RWPE1 (cell line): ENCODE measurements at regions not wholly inside any gene's neighbourhood (a gene's known extent, or its start where the extent isn't known, plus 50 kb on each side); places are given as distances from the start of the nearest gene placed in this dataset.

Experiments used
- CTCF ChIA-PET: fragments of 350-600 bp; sonication (Branson Sonifier 250); formaldehyde crosslinking; extraction: SDS; loops from one replicate; lab custom pipeline; 2021; lab: Yijun Ruan, JAX
- POLR2A ChIA-PET: fragments of 400-600 bp; formaldehyde crosslinking; extraction: SDS; loops from one replicate; lab custom pipeline; 2020; ENCODE audit warnings: antibody characterized with exemption; ENCODE audit not compliant: low non-redundant PET; lab: Yijun Ruan, JAX
- DNase-seq: peaks from one replicate; pipeline ENCODE4 v3.0.0; 2012; ENCODE audit warnings: low spot score
- H3K27ac ChIP-seq: fragments of 450-650 bp; 2 replicates; pipeline ENCODE4 v1.5.1; 2017
- CTCF ChIP-seq: fragments of 450-650 bp; conservative IDR thresholded peaks from 2 replicates; pipeline ENCODE4 v1.5.1; 2017; ENCODE audit warnings: low read depth, mild to moderate bottlenecking

DNA sequence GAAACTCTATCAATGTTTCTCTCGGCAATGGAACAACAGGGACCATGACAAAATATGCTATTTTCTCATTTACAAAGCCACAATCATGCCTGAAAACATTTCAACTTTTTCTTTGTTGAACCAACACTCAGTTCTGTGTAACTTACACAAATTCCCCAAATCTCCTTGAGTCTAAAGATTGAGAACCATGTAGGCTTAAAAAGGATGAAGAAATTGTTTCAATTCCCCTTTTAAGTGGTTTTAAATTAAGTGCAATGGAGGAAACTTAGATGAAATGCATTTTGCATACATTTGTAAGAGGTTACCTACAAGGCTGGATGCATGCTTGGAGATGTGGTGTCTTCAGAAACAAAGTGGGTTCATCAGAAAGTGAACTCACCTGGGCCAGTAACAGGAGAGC is 566.4 kb upstream of the CDH11 start:
- no peak for TF ChIP-seq CTCF
- ChIA-PET CTCF (no interaction called here), POLR2A (no interaction called here)
- DNase-seq = no peak
- no peak overlapping the region for H3K27ac ChIP-seq

GRCh38 chr16:65684230-65684629 is 562.4 kb upstream of the CDH11 start:
- POLR2A ChIA-PET = no interaction called here
- no peak for DNase-seq
- CTCF ChIA-PET = no interaction called here
- TF ChIP-seq CTCF = no peak
- H3K27ac ChIP-seq = no peak overlapping the region

GRCh38 chr16:65681406-65681805 is 559.5 kb upstream of the CDH11 start:
- ChIA-PET POLR2A (no interaction called here), CTCF (no interaction called here)
- DNase-seq = no peak
- TF ChIP-seq CTCF = no peak
- H3K27ac ChIP-seq = no peak overlapping the region

- no peak for DNase-seq
- ChIA-PET CTCF (no interaction called here), POLR2A (no interaction called here)
- no peak overlapping the region for H3K27ac ChIP-seq
- no peak for TF ChIP-seq CTCF
Measured at GRCh38 chr16:65679785-65680184, 557.9 kb upstream of the CDH11 start.

- CTCF ChIA-PET = no interaction called here
- no peak overlapping the region for H3K27ac ChIP-seq
- no peak for DNase-seq
- POLR2A ChIA-PET = no interaction called here
- no peak for TF ChIP-seq CTCF
Measured at GRCh38 chr16:65675161-65675560, 553.3 kb upstream of the CDH11 start.

GRCh38 chr16:65672960-65673359 is 551.1 kb upstream of the CDH11 start:
- ChIA-PET CTCF (no interaction called here), POLR2A (no interaction called here)

More at GRCh38 chr16:65672960-65673359, 551.1 kb upstream of the CDH11 start:
- no peak for TF ChIP-seq CTCF
- no peak overlapping the region; the same call in 1 of the 2 replicates for H3K27ac ChIP-seq
- peak; percentile 73 for DNase-seq
